ENCODE measurements at regions not wholly inside any gene's neighbourhood (a gene's known extent, or its start where the extent isn't known, plus 50 kb on each side); places are given as distances from the start of the nearest gene placed in this dataset.

DNA sequence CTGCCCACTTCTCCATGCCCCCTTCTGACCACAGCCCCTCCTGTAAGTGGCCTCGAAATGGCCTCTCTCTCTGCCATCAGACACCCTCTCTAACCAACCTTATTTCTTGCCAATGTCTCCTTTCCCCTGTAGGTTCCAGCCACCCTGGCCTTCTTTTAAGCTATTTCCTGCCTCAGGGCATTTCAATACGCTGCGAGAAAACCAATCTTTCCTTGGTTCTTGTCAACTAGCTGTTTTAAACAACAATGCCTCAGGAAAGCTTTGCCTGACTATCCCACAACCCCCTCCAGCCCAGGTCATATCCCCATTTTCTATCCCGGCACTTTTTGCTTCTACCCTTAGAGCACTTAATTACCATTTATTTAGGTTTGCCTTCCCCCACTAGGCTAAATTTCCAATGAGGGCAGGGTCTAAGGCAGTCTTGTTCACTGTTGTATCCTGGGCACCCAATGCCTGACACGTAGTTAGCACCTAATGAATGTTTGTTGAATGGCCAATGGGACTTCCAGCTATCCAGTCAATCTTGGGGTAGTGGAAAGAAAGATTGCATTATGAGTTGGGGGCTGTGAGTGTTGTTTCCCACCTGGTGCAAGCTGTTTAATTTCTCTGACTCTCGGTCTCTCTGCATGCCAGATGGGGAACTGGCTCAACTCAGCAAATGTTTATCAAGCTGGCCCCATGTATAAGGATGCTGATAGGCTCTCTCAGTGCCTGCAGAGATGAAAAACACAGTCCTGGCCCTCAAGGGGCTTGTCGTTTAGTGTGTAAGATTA lies 291.2 kb downstream of the SRBD1 start:
- TF ChIP-seq, protein P1, sequence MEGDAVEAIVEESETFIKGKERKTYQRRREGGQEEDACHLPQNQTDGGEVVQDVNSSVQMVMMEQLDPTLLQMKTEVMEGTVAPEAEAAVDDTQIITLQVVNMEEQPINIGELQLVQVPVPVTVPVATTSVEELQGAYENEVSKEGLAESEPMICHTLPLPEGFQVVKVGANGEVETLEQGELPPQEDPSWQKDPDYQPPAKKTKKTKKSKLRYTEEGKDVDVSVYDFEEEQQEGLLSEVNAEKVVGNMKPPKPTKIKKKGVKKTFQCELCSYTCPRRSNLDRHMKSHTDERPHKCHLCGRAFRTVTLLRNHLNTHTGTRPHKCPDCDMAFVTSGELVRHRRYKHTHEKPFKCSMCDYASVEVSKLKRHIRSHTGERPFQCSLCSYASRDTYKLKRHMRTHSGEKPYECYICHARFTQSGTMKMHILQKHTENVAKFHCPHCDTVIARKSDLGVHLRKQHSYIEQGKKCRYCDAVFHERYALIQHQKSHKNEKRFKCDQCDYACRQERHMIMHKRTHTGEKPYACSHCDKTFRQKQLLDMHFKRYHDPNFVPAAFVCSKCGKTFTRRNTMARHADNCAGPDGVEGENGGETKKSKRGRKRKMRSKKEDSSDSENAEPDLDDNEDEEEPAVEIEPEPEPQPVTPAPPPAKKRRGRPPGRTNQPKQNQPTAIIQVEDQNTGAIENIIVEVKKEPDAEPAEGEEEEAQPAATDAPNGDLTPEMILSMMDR (IDR thresholded peaks at IDR 0.05): no peak
- no peak for TF ChIP-seq POLR2A (IDR thresholded peaks at IDR 0.05)
